H1 (cell line): ENCODE measurements at regions not wholly inside any gene's neighbourhood (a gene's known extent, or its start where the extent isn't known, plus 50 kb on each side); places are given as distances from the start of the nearest gene placed in this dataset.

Experiments
- CTCF ChIA-PET: fragments of 300-600 bp; sonication (Branson Sonifier 250); formaldehyde crosslinking; loops from one replicate; lab custom pipeline; 2021; ENCODE audit not compliant: partially characterized antibody; lab: Charles Lee
- POLR2A ChIA-PET: fragments of 300-600 bp; sonication (Branson Sonifier 250); formaldehyde crosslinking; loops from one replicate; lab custom pipeline; 2021; ENCODE audit warnings: inconsistent platforms; ENCODE audit not compliant: partially characterized antibody; lab: Charles Lee
- DNase-seq, 2 experiments: peaks; one replicate each; pipeline versions ENCODE4 v3.0.0 to v3.0.0-alpha.2; 2010 to 2022; ENCODE audit warnings: low spot score in 2 of 2, low read depth in 1 of 2, mixed read lengths in 1 of 2
- FAIRE-seq: peaks from 2 replicates; lab custom pipeline; 2011; peaks lifted over from hg19 to GRCh38; lab: Jason Lieb, UNC
- H2AFZ ChIP-seq: 2 replicates; pipeline ENCODE4 v1.8.1; 2012; ENCODE audit warnings: low read length, inconsistent platforms
- H2AK5ac ChIP-seq: 2 replicates; pipeline ENCODE4 v1.6.1; 2013; ENCODE audit warnings: low read depth, low read length
- H2BK120ac ChIP-seq: replicated peaks from 2 replicates; pipeline ENCODE3; 2013; ENCODE audit warnings: low read depth, low read length, inconsistent platforms
- H2BK12ac ChIP-seq: 2 replicates; pipeline ENCODE4 v1.6.1; 2013; ENCODE audit warnings: low read depth, low read length
- H2BK15ac ChIP-seq: 2 replicates; pipeline ENCODE4 v1.6.1; 2013; ENCODE audit warnings: low read length
- H2BK20ac ChIP-seq: 2 replicates; pipeline ENCODE4 v1.6.1; 2013; ENCODE audit warnings: low read length
- H2BK5ac ChIP-seq: 2 replicates; pipeline ENCODE4 v1.6.1; 2013; ENCODE audit warnings: low read depth, low read length
- H3K14ac ChIP-seq: 2 replicates; pipeline ENCODE4 v1.6.1; 2013; ENCODE audit warnings: inconsistent platforms; ENCODE audit not compliant: insufficient read length
- H3K18ac ChIP-seq: 2 replicates; pipeline ENCODE4 v1.6.1; 2013; ENCODE audit warnings: low read length; ENCODE audit errors: extremely low read depth
- H3K23ac ChIP-seq: 2 replicates; pipeline ENCODE4 v1.6.1; 2013; ENCODE audit warnings: inconsistent platforms; ENCODE audit not compliant: insufficient read length
- H3K23me2 ChIP-seq: 2 replicates; pipeline ENCODE4 v1.6.1; 2013; ENCODE audit warnings: low read depth, low read length
- H3K27ac ChIP-seq: 2 replicates; pipeline ENCODE4 v1.6.1; 2011; ENCODE audit warnings: low read depth, low read length, inconsistent platforms
- H3K27me3 ChIP-seq, 4 experiments: replicated peaks in 1 of 4; 1 replicate in 1 of 4; 2 replicates in 3 of 4; pipeline versions ENCODE4 v1.6.1 to v1.8.1; 2011 to 2013; ENCODE audit warnings: low read length in 3 of 4, mild to moderate bottlenecking in 3 of 4, inconsistent platforms in 2 of 4, mixed read lengths in 2 of 4, moderate library complexity in 1 of 4; ENCODE audit not compliant: control insufficient read depth in 3 of 4, insufficient read depth in 3 of 4; ENCODE audit errors: extremely low read depth in 1 of 4
- H3K36me3 ChIP-seq, 4 experiments: 2 replicates each; pipeline versions ENCODE4 v1.6.1 to v1.8.1; 2011 to 2013; ENCODE audit warnings: mild to moderate bottlenecking in 4 of 4, low read length in 3 of 4, moderate library complexity in 2 of 4, control low read depth in 1 of 4, inconsistent platforms in 1 of 4; ENCODE audit not compliant: insufficient read depth in 4 of 4, control insufficient read depth in 2 of 4
- H3K4ac ChIP-seq: replicated peaks from 2 replicates; pipeline ENCODE3; 2013; ENCODE audit warnings: low read length, low read depth, mixed read lengths, inconsistent platforms; ENCODE audit not compliant: insufficient read length
- H3K4me1 ChIP-seq, 4 experiments: replicated peaks in 1 of 4; 1 replicate in 1 of 4; 2 replicates in 3 of 4; pipeline versions ENCODE4 v1.6.1 to v1.8.1; 2011 to 2013; ENCODE audit warnings: low read length in 3 of 4, inconsistent platforms in 2 of 4, mixed read lengths in 1 of 4; ENCODE audit not compliant: insufficient read depth in 4 of 4, control insufficient read depth in 3 of 4
- H3K4me2 ChIP-seq, 2 experiments: 2 replicates each; pipeline versions ENCODE4 v1.6.1 to v1.8.1; 2011 to 2013; ENCODE audit warnings: low read depth in 2 of 2, low read length in 2 of 2, control low read depth in 1 of 2, inconsistent platforms in 1 of 2, mild to moderate bottlenecking in 1 of 2; ENCODE audit not compliant: insufficient read depth in 1 of 2
- H3K4me3 ChIP-seq, 4 experiments: fragments of 200-600, 300-600 bp in 1 of 4; sonication (generic), shearing (Covaris generic), sonication (Bioruptor Twin) in 1 of 4; 2 replicates each; pipeline versions ENCODE4 v1.5.1 to v1.8.1; 2011 to 2016; ENCODE audit warnings: low read length in 4 of 4, low read depth in 3 of 4, control low read depth in 2 of 4, inconsistent platforms in 2 of 4, mild to moderate bottlenecking in 2 of 4, mixed read lengths in 1 of 4, moderate library complexity in 1 of 4; ENCODE audit not compliant: insufficient read depth in 2 of 4; ENCODE audit errors: extremely low read depth in 1 of 4
- H3K56ac ChIP-seq: replicated peaks from 2 replicates; pipeline ENCODE3; 2013; ENCODE audit warnings: low read depth, mild to moderate bottlenecking, mixed read lengths, low read length, inconsistent platforms; ENCODE audit not compliant: insufficient read length
- H3K79me1 ChIP-seq: 2 replicates; pipeline ENCODE4 v1.6.1; 2013; ENCODE audit warnings: low read depth, low read length, control low read depth
- H3K79me2 ChIP-seq, 2 experiments: 2 replicates each; pipeline versions ENCODE4 v1.6.1 to v1.8.1; 2012 to 2013; ENCODE audit warnings: low read length in 2 of 2, mild to moderate bottlenecking in 2 of 2, inconsistent platforms in 1 of 2; ENCODE audit not compliant: insufficient read depth in 2 of 2, control insufficient read depth in 1 of 2
- H3K9ac ChIP-seq, 4 experiments: replicated peaks in 1 of 4; 1 replicate in 1 of 4; 2 replicates in 3 of 4; pipeline versions ENCODE4 v1.6.1 to v1.8.1; 2011 to 2013; ENCODE audit warnings: low read depth in 3 of 4, low read length in 3 of 4, control low read depth in 2 of 4, mild to moderate bottlenecking in 2 of 4, moderate library complexity in 2 of 4, inconsistent platforms in 1 of 4; ENCODE audit errors: extremely low read depth in 1 of 4
- H3K9me3 ChIP-seq, 2 experiments: 2 replicates each; pipeline versions ENCODE4 v1.6.1 to v1.8.1; 2012 to 2013; ENCODE audit warnings: mild to moderate bottlenecking in 2 of 2, moderate library complexity in 2 of 2, control low read depth in 1 of 2, inconsistent platforms in 1 of 2, low read depth in 1 of 2, low read length in 1 of 2, mixed read lengths in 1 of 2; ENCODE audit not compliant: insufficient read depth in 2 of 2
- H4K20me1 ChIP-seq, 2 experiments: replicated peaks in 1 of 2; 2 replicates each; pipeline versions ENCODE3 to v1.8.1; 2011 to 2013; ENCODE audit warnings: inconsistent platforms in 2 of 2, low read length in 2 of 2, mild to moderate bottlenecking in 1 of 2; ENCODE audit not compliant: insufficient read depth in 2 of 2, control insufficient read depth in 1 of 2
- H4K5ac ChIP-seq: 2 replicates; pipeline ENCODE4 v1.6.1; 2013; ENCODE audit warnings: low read length, low read depth, mixed read lengths, inconsistent platforms; ENCODE audit not compliant: insufficient read length
- H4K8ac ChIP-seq: 2 replicates; pipeline ENCODE4 v1.8.0; 2013; ENCODE audit warnings: mild to moderate bottlenecking, moderate library complexity, low read length, inconsistent platforms; ENCODE audit not compliant: insufficient read depth; ENCODE audit errors: extremely low read depth
- H4K91ac ChIP-seq: replicated peaks from 2 replicates; pipeline ENCODE3; 2013; ENCODE audit warnings: low read length, mixed read lengths, inconsistent platforms; ENCODE audit not compliant: insufficient read length
- CEBPB ChIP-seq: IDR thresholded peaks from 2 replicates; pipeline ENCODE4 v1.6.1; 2012; ENCODE audit warnings: low read depth, low read length
- EZH2 ChIP-seq: fragments of 200-600 bp; sonication (generic); IDR thresholded peaks from 2 replicates; pipeline ENCODE4 v1.7.1; 2012; ENCODE audit warnings: low read depth, mild to moderate bottlenecking, moderate library complexity, low read length, inconsistent platforms; ENCODE audit not compliant: severe bottlenecking
- HDAC6 ChIP-seq: IDR thresholded peaks from one replicate; pipeline ENCODE4 v1.7.1; 2012; ENCODE audit warnings: low read depth, mild to moderate bottlenecking, inconsistent platforms, low read length, moderate library complexity
- POLR2AphosphoS5 ChIP-seq: IDR thresholded peaks from 2 replicates; pipeline ENCODE4 v1.6.1; 2011; ENCODE audit warnings: low read depth, low read length
- POU5F1 ChIP-seq: IDR thresholded peaks from 2 replicates; pipeline ENCODE4 v1.6.1; 2011; ENCODE audit warnings: low read depth, mild to moderate bottlenecking, low read length, moderate library complexity
- TAF7 ChIP-seq: optimal IDR thresholded peaks from 2 replicates; pipeline ENCODE3; 2011; ENCODE audit warnings: low read depth, mild to moderate bottlenecking, inconsistent platforms, low read length, moderate library complexity, borderline replicate concordance
- YY1 ChIP-seq: IDR thresholded peaks from 2 replicates; pipeline ENCODE4 v1.6.1; 2011; ENCODE audit warnings: low read depth, mild to moderate bottlenecking, low read length
- TF ChIP-seq, protein P1 (sequence below): IDR thresholded peaks from 2 replicates; pipeline ENCODE4 v1.6.1; 2012; ENCODE audit warnings: inconsistent platforms

DNA sequence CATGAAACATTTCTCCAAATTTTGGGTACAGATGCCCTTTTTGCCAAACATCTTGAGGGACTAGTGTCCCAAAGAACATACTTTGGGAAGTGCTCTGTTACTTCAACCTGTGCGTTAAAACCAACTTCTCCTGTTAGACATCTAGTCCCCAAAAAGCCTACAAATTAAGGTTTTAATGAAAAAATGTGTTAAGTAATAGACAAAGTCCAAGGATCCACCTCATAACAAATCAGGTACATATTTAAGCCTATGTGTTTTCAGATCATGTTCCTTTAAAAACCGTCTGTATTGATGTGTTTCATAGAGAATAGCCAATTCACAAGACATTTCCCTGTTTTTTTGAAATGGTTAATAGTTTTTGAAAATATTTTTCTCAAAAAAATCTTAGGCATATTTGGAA is 174.8 kb upstream of the FAM20A start (continued):
- TF ChIP-seq, protein P1, sequence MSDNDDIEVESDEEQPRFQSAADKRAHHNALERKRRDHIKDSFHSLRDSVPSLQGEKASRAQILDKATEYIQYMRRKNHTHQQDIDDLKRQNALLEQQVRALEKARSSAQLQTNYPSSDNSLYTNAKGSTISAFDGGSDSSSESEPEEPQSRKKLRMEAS: no peak
- TF ChIP-seq, all 59 proteins: peak for 0

DNA sequence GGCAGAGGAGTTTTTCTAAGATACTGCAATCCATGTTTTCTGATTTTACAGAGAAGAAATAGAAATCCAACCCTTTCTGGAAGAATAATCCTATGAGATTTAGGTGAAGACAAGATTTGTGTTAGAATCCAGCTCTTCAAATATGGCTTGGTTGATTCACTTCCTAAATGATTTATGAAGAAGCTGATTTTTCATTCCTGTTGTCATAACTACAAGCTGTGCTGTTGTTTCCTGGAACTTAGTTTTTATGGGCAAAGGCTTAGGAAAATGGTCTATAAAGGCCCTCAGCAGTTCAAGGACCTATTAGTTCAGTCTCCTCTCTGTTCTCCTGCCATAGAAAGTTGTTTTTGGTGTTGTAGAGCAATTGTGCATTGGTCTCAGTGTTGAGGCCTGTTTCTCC is 174.2 kb upstream of the FAM20A start:
- no peak overlapping the region for H2BK20ac ChIP-seq
- H3K23ac ChIP-seq: no peak overlapping the region
- H3K27ac ChIP-seq: no peak overlapping the region
- no peak overlapping the region for H4K91ac ChIP-seq
- no peak overlapping the region for H4K8ac ChIP-seq
- H3K23me2 ChIP-seq: no peaks in the 10 kb centered on the region
- H2BK5ac ChIP-seq: no peak overlapping the region
- no peak overlapping the region for H2AK5ac ChIP-seq
- H3K4me3 ChIP-seq: no peak overlapping the region
- no peak overlapping the region for H2BK120ac ChIP-seq
- H2AFZ ChIP-seq: no peak overlapping the region
- H3K79me2 ChIP-seq: no peaks in the 10 kb centered on the region
- H3K9me3 ChIP-seq: peaks cover 0 to 6% of the 10 kb centered on the region in 2 experiments; a peak in 2 of 4 replicates
- H4K5ac ChIP-seq: no peak overlapping the region
- no peak for DNase-seq
- POLR2A ChIA-PET: no interaction called here
- H3K18ac ChIP-seq: no peak overlapping the region
- H3K56ac ChIP-seq: no peak overlapping the region
- no peak overlapping the region for H2BK12ac ChIP-seq
- H3K4ac ChIP-seq: no peak overlapping the region
- TF ChIP-seq TAF7: no peak
- no peak for TF ChIP-seq POU5F1
- TF ChIP-seq HDAC6: no peak
- TF ChIP-seq CEBPB: no peak
- no peak for TF ChIP-seq YY1
- TF ChIP-seq POLR2AphosphoS5: no peak
- TF ChIP-seq EZH2: no peak
- TF ChIP-seq, all 59 proteins: peak for 0
- no peaks in the 10 kb centered on the region for H3K27me3 ChIP-seq
- no peak overlapping the region for H3K9ac ChIP-seq
- H3K36me3 ChIP-seq: no peaks in the 10 kb centered on the region
- no peaks in the 10 kb centered on the region for H3K4me1 ChIP-seq
- no peak overlapping the region for H3K14ac ChIP-seq
- H3K79me1 ChIP-seq: no peaks in the 10 kb centered on the region
- H3K4me2 ChIP-seq: no peak overlapping the region
- H4K20me1 ChIP-seq: no peaks in the 10 kb centered on the region
- CTCF ChIA-PET: interaction anchor here (0.6 to 5.5 kb wide), 23 partner anchors 10 to 542 kb away, joined by 3 to 37 read pairs (median 5); no protein-coding TSS in a partner anchor
- H2BK15ac ChIP-seq: no peak overlapping the region
- FAIRE-seq: no peak
